Sigmoid colon (tissue), 4 donors: ENCODE measurements at regions not wholly inside any gene's neighbourhood (a gene's known extent, or its start where the extent isn't known, plus 50 kb on each side); places are given as distances from the start of the nearest gene placed in this dataset.

Experiments used
- POLR2AphosphoS5 ChIP-seq, 4 donors: sonication (generic); formaldehyde crosslinking; IDR thresholded peaks; one replicate each; pipeline ENCODE4 v1.6.1; 2017; ENCODE audit warnings: antibody characterized with exemption in 4 of 4
- TF ChIP-seq, protein P1 (sequence below), 4 experiments: fragments of 450-650 bp in 3 of 4; fragments of 200-600 bp in 1 of 4; IDR thresholded peaks; one replicate each; pipeline ENCODE4 v1.5.1; 2016 to 2019; ENCODE audit warnings: antibody characterized with exemption in 4 of 4, mild to moderate bottlenecking in 3 of 4, moderate library complexity in 2 of 4

GRCh38 chr7:115701141-115701540 is 329.4 kb downstream of the TFEC start:
- TF ChIP-seq, protein P1, sequence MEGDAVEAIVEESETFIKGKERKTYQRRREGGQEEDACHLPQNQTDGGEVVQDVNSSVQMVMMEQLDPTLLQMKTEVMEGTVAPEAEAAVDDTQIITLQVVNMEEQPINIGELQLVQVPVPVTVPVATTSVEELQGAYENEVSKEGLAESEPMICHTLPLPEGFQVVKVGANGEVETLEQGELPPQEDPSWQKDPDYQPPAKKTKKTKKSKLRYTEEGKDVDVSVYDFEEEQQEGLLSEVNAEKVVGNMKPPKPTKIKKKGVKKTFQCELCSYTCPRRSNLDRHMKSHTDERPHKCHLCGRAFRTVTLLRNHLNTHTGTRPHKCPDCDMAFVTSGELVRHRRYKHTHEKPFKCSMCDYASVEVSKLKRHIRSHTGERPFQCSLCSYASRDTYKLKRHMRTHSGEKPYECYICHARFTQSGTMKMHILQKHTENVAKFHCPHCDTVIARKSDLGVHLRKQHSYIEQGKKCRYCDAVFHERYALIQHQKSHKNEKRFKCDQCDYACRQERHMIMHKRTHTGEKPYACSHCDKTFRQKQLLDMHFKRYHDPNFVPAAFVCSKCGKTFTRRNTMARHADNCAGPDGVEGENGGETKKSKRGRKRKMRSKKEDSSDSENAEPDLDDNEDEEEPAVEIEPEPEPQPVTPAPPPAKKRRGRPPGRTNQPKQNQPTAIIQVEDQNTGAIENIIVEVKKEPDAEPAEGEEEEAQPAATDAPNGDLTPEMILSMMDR (IDR thresholded peaks at IDR 0.05) = no peak
- no peak for TF ChIP-seq POLR2AphosphoS5 (IDR thresholded peaks at IDR 0.05)
